Stomach smooth muscle (tissue), 2 donors: ENCODE measurements at regions not wholly inside any gene's neighbourhood (a gene's known extent, or its start where the extent isn't known, plus 50 kb on each side); places are given as distances from the start of the nearest gene placed in this dataset.
"Not testable (repeated sequence)": the region's sequence is repeated elsewhere in the genome, so short reads cannot be mapped to it uniquely, and the experiment has no call there.

Experiments
- H3K27ac ChIP-seq: one replicate; pipeline ENCODE4 v1.7.0; 2013; ENCODE audit warnings: mild to moderate bottlenecking, low read length, inconsistent platforms
- H3K27me3 ChIP-seq, 2 donors: one replicate each; pipeline ENCODE4 v1.7.0; 2013; ENCODE audit warnings: low read length in 2 of 2; ENCODE audit not compliant: insufficient read depth in 2 of 2, control insufficient read depth in 1 of 2
- H3K36me3 ChIP-seq, 2 donors: one replicate each; pipeline ENCODE4 v1.7.0; 2013; ENCODE audit warnings: low read length in 2 of 2; ENCODE audit not compliant: control insufficient read depth in 2 of 2, insufficient read depth in 2 of 2
- H3K4me1 ChIP-seq: one replicate; pipeline ENCODE4 v1.7.0; 2013; ENCODE audit warnings: low read length; ENCODE audit not compliant: control insufficient read depth, insufficient read depth
- H3K4me3 ChIP-seq, 2 donors: one replicate each; pipeline ENCODE4 v1.7.0; 2013; ENCODE audit warnings: low read length in 2 of 2
- H3K9ac ChIP-seq, 2 donors: one replicate each; pipeline ENCODE4 v1.7.0; 2013; ENCODE audit warnings: low read length in 2 of 2, mild to moderate bottlenecking in 1 of 2
- H3K9me3 ChIP-seq, 2 donors: one replicate each; pipeline ENCODE4 v1.7.0; 2013; ENCODE audit warnings: low read length in 2 of 2; ENCODE audit not compliant: control insufficient read depth in 2 of 2
- donor health status: healthy.
- donor health status: Pancreatic carcinoma.

GRCh38 chr6:140494321-140495108 is 1120.1 kb upstream of the CITED2 start:
- H3K9ac ChIP-seq, result no peak overlapping the region
- H3K36me3 ChIP-seq, result no peaks in the 10 kb centered on the region
- H3K4me1 ChIP-seq, result no peaks in the 10 kb centered on the region
- no peaks in the 10 kb centered on the region for H3K27me3 ChIP-seq
- no peak overlapping the region for H3K27ac ChIP-seq
- H3K4me3 ChIP-seq, result no peak overlapping the region
- no peaks in the 10 kb centered on the region for H3K9me3 ChIP-seq

DNA sequence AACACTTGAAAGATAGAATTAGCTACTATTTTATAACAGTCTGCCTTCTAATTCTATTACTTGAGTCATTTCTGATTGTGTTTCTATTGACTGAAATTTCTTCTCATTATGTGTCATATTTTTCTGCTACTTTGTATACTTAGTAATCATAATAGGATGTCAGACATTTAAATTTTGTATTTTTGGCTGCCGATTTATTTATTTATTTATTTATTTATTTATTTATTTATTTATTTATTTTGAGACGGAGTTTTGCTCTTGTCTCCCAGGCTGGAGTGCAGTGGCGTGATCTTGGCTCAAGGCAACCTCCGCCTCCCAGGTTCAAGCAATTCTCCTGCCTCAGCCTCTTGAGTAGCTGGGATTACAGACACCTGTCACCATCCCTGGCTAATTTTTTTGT is 1119.0 kb upstream of the CITED2 start:
- not testable (repeated sequence) for H3K9ac ChIP-seq, H3K36me3 ChIP-seq, H3K27me3 ChIP-seq, H3K4me3 ChIP-seq, H3K9me3 ChIP-seq, H3K4me1 ChIP-seq, H3K27ac ChIP-seq

DNA sequence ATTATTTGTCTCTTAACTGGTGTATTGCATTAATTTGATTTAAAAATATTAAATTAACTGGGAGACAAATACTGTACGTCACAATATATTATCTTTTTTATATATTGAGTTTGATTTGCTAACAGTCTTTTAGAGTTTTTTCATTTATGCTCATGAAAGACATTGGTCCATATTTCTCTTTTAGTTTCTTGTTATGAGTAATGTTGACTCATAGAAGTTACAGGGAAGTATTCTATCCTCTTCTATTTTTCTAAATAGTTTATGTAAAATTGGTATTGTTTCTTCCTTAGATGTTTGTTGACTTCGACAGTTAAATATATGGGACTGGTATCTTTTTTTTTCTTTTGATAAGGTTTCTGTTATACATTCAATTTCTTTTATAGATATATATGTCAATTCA is 1115.6 kb upstream of the CITED2 start:
- Histone ChIP-seq H3K36me3 (no peaks in the 10 kb centered on the region), H3K27ac (no peak overlapping the region), H3K27me3 (no peaks in the 10 kb centered on the region), H3K4me3 (no peak overlapping the region), H3K9ac (no peak overlapping the region), H3K4me1 (no peaks in the 10 kb centered on the region), H3K9me3 (peaks cover 0 to 5% of the 10 kb centered on the region in 2 donors)

- Histone ChIP-seq H3K36me3 (no peaks in the 10 kb centered on the region), H3K27ac (no peak overlapping the region), H3K4me1 (no peaks in the 10 kb centered on the region), H3K4me3 (no peak overlapping the region), H3K27me3 (no peaks in the 10 kb centered on the region), H3K9ac (no peak overlapping the region), H3K9me3 (peaks cover 0 to 5% of the 10 kb centered on the region in 2 donors)
These were observed 1113.1 kb upstream of the CITED2 start for GRCh38 chr6:140487586-140487985.

DNA sequence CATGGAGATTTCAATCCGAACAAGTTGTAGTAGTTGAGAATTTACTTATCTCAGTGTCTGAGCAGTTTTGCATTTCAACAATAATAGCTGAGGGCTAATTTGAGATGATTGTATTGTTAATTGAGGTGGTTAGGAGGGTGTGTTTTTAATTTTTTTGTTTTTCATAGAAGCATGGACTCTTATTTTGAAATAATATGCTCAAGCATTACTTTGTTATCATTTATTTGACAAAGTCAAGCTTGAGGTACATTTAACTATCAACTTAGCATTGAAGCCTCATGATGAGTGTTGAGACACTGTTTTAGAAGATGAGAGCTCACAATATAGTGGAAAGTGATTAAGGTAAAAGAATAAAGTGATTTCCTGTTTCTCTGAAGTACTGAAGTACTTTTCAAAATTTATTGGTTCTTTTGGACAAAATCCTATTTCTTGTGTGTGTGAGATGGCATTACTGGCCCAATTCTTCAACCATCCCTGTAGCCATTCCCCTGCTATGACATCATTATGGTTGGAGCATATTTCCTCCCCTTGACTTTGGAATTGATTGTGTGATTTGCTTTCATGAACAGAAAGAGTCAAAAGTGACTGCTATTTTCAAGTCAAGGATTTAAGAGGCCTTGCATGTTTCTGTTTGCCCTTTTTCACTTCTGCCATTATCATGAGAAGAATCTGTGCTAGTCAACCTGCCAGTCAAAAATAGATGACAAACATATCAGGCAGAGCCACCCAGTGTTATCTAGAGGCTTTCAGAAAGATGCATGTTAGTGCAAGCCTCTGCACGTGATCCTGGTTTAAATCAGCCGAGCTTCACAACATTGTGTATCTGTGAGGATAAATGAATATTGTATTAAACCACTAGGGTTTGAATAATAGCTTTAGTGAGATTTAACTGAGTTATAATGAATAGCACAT is 1112.3 kb upstream of the CITED2 start:
- Histone ChIP-seq H3K36me3 (no peaks in the 10 kb centered on the region), H3K9ac (no peak overlapping the region), H3K27ac (no peak overlapping the region), H3K4me1 (no peaks in the 10 kb centered on the region), H3K27me3 (no peaks in the 10 kb centered on the region), H3K9me3 (peaks cover 0 to 5% of the 10 kb centered on the region in 2 donors), H3K4me3 (no peak overlapping the region)

GRCh38 chr6:140485740-140486449 is 1111.4 kb upstream of the CITED2 start:
- H3K9ac ChIP-seq, result no peak overlapping the region
- no peaks in the 10 kb centered on the region for H3K36me3 ChIP-seq
- no peak overlapping the region for H3K27ac ChIP-seq
- peaks cover 0 to 5% of the 10 kb centered on the region in 2 donors for H3K9me3 ChIP-seq
- no peaks in the 10 kb centered on the region for H3K4me1 ChIP-seq
- no peaks in the 10 kb centered on the region for H3K27me3 ChIP-seq
- H3K4me3 ChIP-seq, result no peak overlapping the region

DNA sequence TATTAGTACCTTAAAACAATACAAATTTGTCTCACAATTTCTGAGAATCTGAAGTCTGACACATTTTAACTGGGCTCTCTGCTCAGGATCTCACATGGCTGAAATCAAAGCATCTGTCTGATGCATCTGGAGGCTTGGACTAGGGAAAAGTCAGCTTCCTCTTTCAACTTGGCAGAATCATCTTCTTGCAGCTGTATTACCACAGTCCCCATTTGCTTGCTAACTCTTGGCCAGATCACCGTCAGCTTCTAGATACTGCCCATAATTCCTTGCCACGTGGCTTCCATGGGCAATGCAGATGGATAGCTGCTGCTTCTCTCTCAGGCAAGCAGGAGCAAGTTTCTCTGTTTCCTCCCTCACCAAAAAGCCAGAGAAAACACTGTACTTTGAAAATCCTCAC is 1106.4 kb upstream of the CITED2 start:
- Histone ChIP-seq H3K4me1 (no peaks in the 10 kb centered on the region), H3K27ac (no peak overlapping the region), H3K36me3 (no peaks in the 10 kb centered on the region), H3K9ac (no peak overlapping the region), H3K27me3 (no peaks in the 10 kb centered on the region), H3K4me3 (no peak overlapping the region), H3K9me3 (no peaks in the 10 kb centered on the region)

- H3K4me1 ChIP-seq, result no peaks in the 10 kb centered on the region
- no peak overlapping the region for H3K4me3 ChIP-seq
- H3K36me3 ChIP-seq, result no peaks in the 10 kb centered on the region
- H3K27me3 ChIP-seq, result no peaks in the 10 kb centered on the region
- no peak overlapping the region for H3K9ac ChIP-seq
- no peak overlapping the region for H3K27ac ChIP-seq
- no peaks in the 10 kb centered on the region for H3K9me3 ChIP-seq
These were observed 1104.2 kb upstream of the CITED2 start for GRCh38 chr6:140478631-140479030.

- no peaks in the 10 kb centered on the region for H3K27me3 ChIP-seq
- no peaks in the 10 kb centered on the region for H3K4me1 ChIP-seq
- H3K4me3 ChIP-seq, result no peak overlapping the region
- H3K9ac ChIP-seq, result no peak overlapping the region
- no peaks in the 10 kb centered on the region for H3K9me3 ChIP-seq
- H3K27ac ChIP-seq, result no peak overlapping the region
- H3K36me3 ChIP-seq, result no peaks in the 10 kb centered on the region
These were observed 1100.6 kb upstream of the CITED2 start for GRCh38 chr6:140475086-140475485.

- no peaks in the 10 kb centered on the region for H3K4me1 ChIP-seq
- no peaks in the 10 kb centered on the region for H3K27me3 ChIP-seq
- no peaks in the 10 kb centered on the region for H3K36me3 ChIP-seq
- no peaks in the 10 kb centered on the region for H3K9me3 ChIP-seq
- no peak overlapping the region for H3K9ac ChIP-seq
- no peak overlapping the region for H3K27ac ChIP-seq
- no peak overlapping the region for H3K4me3 ChIP-seq
These were observed 1090.3 kb upstream of the CITED2 start for GRCh38 chr6:140464720-140465119.
